ENCODE measurements at regions not wholly inside any gene's neighbourhood (a gene's known extent, or its start where the extent isn't known, plus 50 kb on each side); places are given as distances from the start of the nearest gene placed in this dataset.

DNA sequence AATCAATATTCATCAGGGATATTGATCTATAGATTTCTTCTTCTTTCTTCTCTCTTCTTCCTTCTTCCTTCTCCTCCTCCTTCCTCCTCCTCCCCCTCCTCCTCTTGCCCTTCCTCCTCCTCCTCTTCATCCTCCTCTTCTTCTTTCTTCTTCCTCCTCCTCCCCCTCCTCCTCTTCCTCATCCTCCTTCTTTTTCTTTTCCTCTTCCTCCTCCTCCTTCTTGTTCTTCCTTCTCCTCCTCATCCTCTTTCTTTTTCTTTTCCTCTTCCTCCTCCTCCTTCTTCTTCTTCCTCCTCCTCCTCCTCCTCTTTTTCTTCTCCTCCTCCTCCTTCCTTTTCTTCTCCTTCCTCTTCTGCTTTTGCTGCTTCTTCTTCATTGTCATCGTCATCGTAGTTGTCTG, 52.4 kb upstream of the SERINC1 start:
- DNase-seq, result no peak

DNA sequence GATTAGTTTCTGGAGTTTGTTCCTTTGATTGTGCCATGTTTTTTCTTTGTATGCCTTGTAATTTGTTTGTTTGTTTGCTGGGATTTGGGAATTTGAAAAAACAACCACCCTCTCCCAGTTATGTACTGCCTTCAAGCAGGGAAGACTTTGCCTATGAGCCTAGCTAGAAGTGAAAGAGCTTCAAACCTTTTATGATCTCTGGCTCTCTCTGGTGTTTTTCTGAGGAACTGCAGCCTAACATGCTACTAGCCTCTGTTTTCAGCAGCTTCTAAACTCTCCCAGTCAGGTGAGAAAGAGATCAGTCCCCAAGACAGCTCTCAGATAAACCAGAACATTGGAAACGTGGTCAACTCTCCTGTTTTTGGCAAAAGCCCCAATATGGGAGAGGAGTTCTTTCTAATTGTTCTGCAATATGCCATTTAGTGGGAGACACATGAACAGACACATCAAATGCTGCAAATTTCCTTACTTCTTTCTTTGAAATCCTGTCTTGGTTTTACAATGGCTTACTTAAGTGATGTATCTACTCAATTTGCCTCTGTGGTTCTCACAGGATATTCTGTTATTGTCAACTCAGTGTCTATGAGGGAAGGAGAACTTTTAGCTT, 58.9 kb upstream of the SERINC1 start:
- peak; percentile 78 for DNase-seq

DNA sequence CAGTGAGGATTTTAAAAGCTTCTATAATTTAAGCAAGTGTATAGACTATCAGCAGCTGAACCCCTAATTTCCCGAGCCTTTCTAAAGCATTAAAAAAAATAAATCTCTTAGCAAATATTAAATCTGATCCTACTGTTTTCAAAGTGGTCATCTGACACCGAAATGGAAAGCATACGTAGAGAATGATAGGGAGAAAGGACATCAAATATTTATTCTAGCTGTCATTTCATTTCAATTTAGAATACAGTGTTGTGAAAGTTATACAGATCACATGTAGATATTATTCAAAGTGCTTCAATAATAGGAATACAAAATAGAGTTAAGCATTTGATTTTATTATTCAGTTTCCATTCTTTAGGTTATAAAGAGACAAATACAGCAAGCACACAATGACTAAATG, 61.9 kb upstream of the PKIB start:
- no peak for DNase-seq

DNA sequence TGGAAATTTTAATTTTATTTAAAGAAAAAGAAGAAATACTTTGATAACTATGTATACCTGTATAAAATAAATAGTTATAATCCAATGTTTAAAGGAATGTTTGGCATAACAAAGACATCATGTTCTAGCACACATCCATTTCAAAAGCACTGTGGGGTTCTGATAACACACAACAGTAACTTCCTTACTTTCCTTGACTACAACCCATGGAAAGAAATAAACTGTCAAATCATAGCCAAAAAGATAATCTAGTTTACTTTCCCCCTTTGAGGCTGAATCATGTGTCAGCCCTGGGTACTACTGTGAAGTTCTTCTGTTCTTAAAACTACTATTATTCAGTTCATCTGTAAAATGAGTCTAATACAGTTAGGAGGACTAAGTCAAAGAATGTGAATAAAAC, 61.4 kb upstream of the PKIB start:
- DNase-seq, result no peak

DNA sequence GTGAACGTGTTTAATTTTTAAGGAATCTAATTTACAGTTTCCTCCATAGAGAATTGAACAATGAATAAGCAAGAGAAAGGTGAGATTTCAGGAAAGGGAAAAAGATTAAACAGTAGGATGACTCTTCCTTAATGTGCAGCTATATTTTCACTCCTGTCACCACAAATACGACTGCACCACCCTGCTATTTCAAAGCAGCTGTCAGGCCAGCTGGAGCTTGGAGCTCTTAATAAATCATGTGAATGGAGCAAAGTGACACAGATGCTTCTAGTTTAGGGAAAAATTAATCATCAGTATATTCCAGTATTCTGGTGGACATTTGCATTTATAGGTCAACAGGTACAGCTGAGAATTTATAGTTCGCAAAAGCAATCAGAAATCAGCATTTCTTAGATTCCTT, 56.5 kb upstream of the PKIB start:
- DNase-seq, result no peak

DNA sequence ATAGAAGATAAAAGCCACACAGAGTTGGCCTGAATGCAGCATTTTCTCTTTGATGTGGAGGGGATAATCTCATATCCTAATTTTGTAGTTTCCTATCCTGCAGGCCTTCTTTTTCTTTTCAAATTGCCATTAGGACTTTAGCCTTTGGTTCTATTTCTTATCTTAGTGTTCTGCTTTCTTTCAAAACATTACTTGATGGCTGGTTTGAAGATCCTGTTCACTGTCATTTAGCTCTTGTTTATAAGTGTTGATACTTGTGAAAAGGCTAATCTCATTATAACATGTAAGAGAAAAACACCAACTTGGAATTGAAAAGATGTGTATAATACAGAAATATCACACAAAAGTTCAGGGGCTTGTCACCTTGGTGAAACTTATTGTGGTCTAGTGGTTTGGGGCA, 54.6 kb upstream of the PKIB start:
- no peak for DNase-seq

DNA sequence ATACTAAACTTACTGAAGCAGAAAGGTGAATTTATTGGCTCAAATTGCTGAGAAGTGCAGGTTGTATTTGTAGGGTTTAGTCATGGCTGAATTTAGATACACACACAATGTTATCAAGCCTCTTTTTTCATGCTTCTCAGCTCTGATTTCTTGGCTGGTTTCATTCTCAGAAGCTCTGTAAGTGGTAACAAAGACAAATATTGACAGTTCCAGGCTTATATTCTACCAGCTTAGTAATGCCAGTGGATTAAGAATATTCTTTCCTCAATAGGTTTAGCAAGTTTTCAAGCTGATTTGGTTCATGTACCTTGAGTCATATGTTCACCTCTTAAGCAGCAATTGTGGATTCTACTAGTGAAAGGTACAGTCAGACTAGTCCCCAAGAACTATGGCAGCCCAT, 52.1 kb upstream of the PKIB start:
- DNase-seq, result no peak
